Fibroblast of skin of right biceps (primary cell): ENCODE measurements at regions not wholly inside any gene's neighbourhood (a gene's known extent, or its start where the extent isn't known, plus 50 kb on each side); places are given as distances from the start of the nearest gene placed in this dataset.
"Not testable (repeated sequence)": the region's sequence is repeated elsewhere in the genome, so short reads cannot be mapped to it uniquely, and the experiment has no call there.

Experiments
- DNase-seq: peaks from one replicate; pipeline ENCODE4 v3.0.0-alpha.2; 2013

GRCh38 chr14:28820677-28821076 lies 54.1 kb downstream of the FOXG1 start:
- no peak for DNase-seq

GRCh38 chr14:28821993-28822392 lies 55.4 kb downstream of the FOXG1 start:
- no peak for DNase-seq

- no peak for DNase-seq
These were observed 56.7 kb downstream of the FOXG1 start for GRCh38 chr14:28823245-28823644.

- no peak for DNase-seq
These were observed 63.5 kb downstream of the FOXG1 start for GRCh38 chr14:28830115-28830534.

- DNase-seq, result no peak
These were observed 64.5 kb downstream of the FOXG1 start for GRCh38 chr14:28831126-28831525.

GRCh38 chr14:28842569-28842968 lies 76.0 kb downstream of the FOXG1 start:
- DNase-seq, result not testable (repeated sequence)

GRCh38 chr14:28867571-28867970 lies 101.0 kb downstream of the FOXG1 start:
- DNase-seq, result no peak

- no peak for DNase-seq
These were observed 103.5 kb downstream of the FOXG1 start for GRCh38 chr14:28870033-28870564.

- DNase-seq, result no peak
These were observed 109.5 kb downstream of the FOXG1 start for GRCh38 chr14:28875934-28876571.

- no peak for DNase-seq
These were observed 110.0 kb downstream of the FOXG1 start for GRCh38 chr14:28876572-28876945.

- DNase-seq, result no peak
These were observed 111.3 kb downstream of the FOXG1 start for GRCh38 chr14:28877923-28878322.

GRCh38 chr14:28879573-28879996 lies 113.0 kb downstream of the FOXG1 start:
- no peak for DNase-seq

GRCh38 chr14:28886940-28887339 lies 120.4 kb downstream of the FOXG1 start:
- no peak for DNase-seq

GRCh38 chr14:28895389-28895788 lies 128.8 kb downstream of the FOXG1 start:
- DNase-seq, result no peak

- no peak for DNase-seq
These were observed 129.8 kb downstream of the FOXG1 start for GRCh38 chr14:28896337-28896736.

- no peak for DNase-seq
These were observed 135.0 kb downstream of the FOXG1 start for GRCh38 chr14:28901631-28902030.

GRCh38 chr14:28902930-28903329 lies 136.3 kb downstream of the FOXG1 start:
- DNase-seq, result no peak

GRCh38 chr14:28911521-28911920 lies 144.9 kb downstream of the FOXG1 start:
- DNase-seq, result no peak

- no peak for DNase-seq
These were observed 146.5 kb downstream of the FOXG1 start for GRCh38 chr14:28913056-28913455.

GRCh38 chr14:28926122-28926521 lies 159.5 kb downstream of the FOXG1 start:
- DNase-seq, result no peak

- DNase-seq, result no peak
These were observed 165.4 kb downstream of the FOXG1 start for GRCh38 chr14:28931999-28932398.

- DNase-seq, result no peak
These were observed 170.0 kb downstream of the FOXG1 start for GRCh38 chr14:28936601-28937000.

GRCh38 chr14:28941758-28942157 lies 175.2 kb downstream of the FOXG1 start:
- no peak for DNase-seq

- no peak for DNase-seq
These were observed 178.0 kb downstream of the FOXG1 start for GRCh38 chr14:28944605-28945004.

GRCh38 chr14:28946267-28946666 lies 179.7 kb downstream of the FOXG1 start:
- no peak for DNase-seq
